Dedifferentiated amniotic fluid mesenchymal stem cell (primary cell): ENCODE measurements at regions not wholly inside any gene's neighbourhood (a gene's known extent, or its start where the extent isn't known, plus 50 kb on each side); places are given as distances from the start of the nearest gene placed in this dataset.
"Not testable (repeated sequence)": the region's sequence is repeated elsewhere in the genome, so short reads cannot be mapped to it uniquely, and the experiment has no call there.

Experiments
- DNase-seq: peaks from one replicate; pipeline ENCODE4 v3.0.0-alpha.2; 2016; ENCODE audit errors: extremely low spot score

GRCh38 chr14:31911160-31911559, 165.9 kb upstream of the ARHGAP5 start:
- no peak for DNase-seq

GRCh38 chr14:31913370-31913769, 163.7 kb upstream of the ARHGAP5 start:
- no peak for DNase-seq

- DNase-seq, result not testable (repeated sequence)
Observed at GRCh38 chr14:31918289-31918688, 158.8 kb upstream of the ARHGAP5 start.

- DNase-seq, result no peak
Observed at GRCh38 chr14:31920001-31920400, 157.1 kb upstream of the ARHGAP5 start.

GRCh38 chr14:31920989-31921650, 156.0 kb upstream of the ARHGAP5 start:
- no peak for DNase-seq

- DNase-seq, result no peak
Observed at GRCh38 chr14:31921721-31922120, 155.4 kb upstream of the ARHGAP5 start.

- no peak for DNase-seq
Observed at GRCh38 chr14:31926123-31926522, 151.0 kb upstream of the ARHGAP5 start.

GRCh38 chr14:31926652-31927347, 150.3 kb upstream of the ARHGAP5 start:
- DNase-seq, result no peak

- peak; percentile 78 for DNase-seq
Observed at GRCh38 chr14:31927348-31927832, 149.7 kb upstream of the ARHGAP5 start.

GRCh38 chr14:31930070-31930469, 147.0 kb upstream of the ARHGAP5 start:
- no peak for DNase-seq

GRCh38 chr14:31930493-31931240, 146.4 kb upstream of the ARHGAP5 start:
- DNase-seq, result no peak

- no peak for DNase-seq
Observed at GRCh38 chr14:31932675-31933074, 144.4 kb upstream of the ARHGAP5 start.

- no peak for DNase-seq
Observed at GRCh38 chr14:31933716-31934115, 143.4 kb upstream of the ARHGAP5 start.

- DNase-seq, result no peak
Observed at GRCh38 chr14:31934767-31935266, 142.3 kb upstream of the ARHGAP5 start.

- DNase-seq, result no peak
Observed at GRCh38 chr14:31935391-31935790, 141.7 kb upstream of the ARHGAP5 start.

- DNase-seq, result no peak
Observed at GRCh38 chr14:31936115-31936514, 141.0 kb upstream of the ARHGAP5 start.

GRCh38 chr14:31937730-31938346, 139.3 kb upstream of the ARHGAP5 start:
- DNase-seq, result no peak

- DNase-seq, result no peak
Observed at GRCh38 chr14:31939934-31940333, 137.2 kb upstream of the ARHGAP5 start.

- DNase-seq, result no peak
Observed at GRCh38 chr14:31941487-31941886, 135.6 kb upstream of the ARHGAP5 start.

GRCh38 chr14:31942166-31942841, 134.8 kb upstream of the ARHGAP5 start:
- no peak for DNase-seq

- no peak for DNase-seq
Observed at GRCh38 chr14:31943217-31943799, 133.8 kb upstream of the ARHGAP5 start.
